Endothelial cell of umbilical vein (primary cell): ENCODE measurements at regions not wholly inside any gene's neighbourhood (a gene's known extent, or its start where the extent isn't known, plus 50 kb on each side); places are given as distances from the start of the nearest gene placed in this dataset.

Experiments
- BruUV-seq: library from RNA; stranded (reverse); fragments of 400-500 nt; replicated peaks from 2 replicates; lab custom pipeline; 2021; lab: Mats Ljungman, UMichigan
- CTCF ChIA-PET: fragments of 300-600, 350-600 bp; sonication (Branson Sonifier 250); formaldehyde crosslinking; loops from one replicate; lab custom pipeline; 2021; ENCODE audit warnings: antibody characterized with exemption, inconsistent platforms; lab: Charles Lee
- POLR2A ChIA-PET: fragments of 300-600, 350-600 bp; sonication (Branson Sonifier 250); formaldehyde crosslinking; loops from one replicate; lab custom pipeline; 2021; ENCODE audit warnings: antibody characterized with exemption, inconsistent platforms; lab: Charles Lee
- DNase-seq: peaks from one replicate; pipeline ENCODE4 v3.0.0-alpha.2; 2011; ENCODE audit warnings: low read depth, low spot score
- FAIRE-seq: peaks from 2 replicates; lab custom pipeline; 2011; peaks lifted over from hg19 to GRCh38; lab: Jason Lieb, UNC
- H2AFZ ChIP-seq: 2 replicates; pipeline ENCODE4 v1.6.0; 2012; ENCODE audit warnings: low read depth, low read length, control low read depth, inconsistent platforms
- H3K27ac ChIP-seq: 2 replicates; pipeline ENCODE4 v1.5.1; 2011; ENCODE audit warnings: low read depth, mild to moderate bottlenecking, control low read depth, low read length, moderate library complexity; ENCODE audit not compliant: insufficient read depth
- H3K27me3 ChIP-seq, 2 experiments: 2 replicates each; pipeline versions ENCODE4 v1.6.0 to v1.6.1; 2011; ENCODE audit warnings: low read length in 2 of 2, mixed read lengths in 1 of 2; ENCODE audit not compliant: control insufficient read depth in 2 of 2, insufficient read depth in 2 of 2
- H3K36me3 ChIP-seq, 2 experiments: 2 replicates in 1 of 2; 3 replicates in 1 of 2; pipeline ENCODE4 v1.5.1; 2011; ENCODE audit warnings: low read length in 2 of 2, mild to moderate bottlenecking in 1 of 2, moderate library complexity in 1 of 2; ENCODE audit not compliant: control insufficient read depth in 2 of 2, insufficient read depth in 2 of 2; ENCODE audit errors: extremely low read depth in 1 of 2
- H3K4me1 ChIP-seq: 3 replicates; pipeline ENCODE4 v1.5.1; 2011; ENCODE audit warnings: mild to moderate bottlenecking, low read length; ENCODE audit not compliant: control insufficient read depth, insufficient read depth; ENCODE audit errors: extremely low read depth
- H3K4me2 ChIP-seq: 2 replicates; pipeline ENCODE4 v1.6.1; 2011; ENCODE audit warnings: low read length, control low read depth, mixed read lengths; ENCODE audit not compliant: insufficient read depth
- H3K4me3 ChIP-seq, 3 experiments: fragments of 200-600 bp in 1 of 3; sonication (generic), shearing (Covaris generic) in 1 of 3; replicated peaks in 1 of 3; 2 replicates each; pipeline ENCODE4 v1.5.1; 2011 to 2016; ENCODE audit warnings: control low read depth in 3 of 3, low read length in 3 of 3, mild to moderate bottlenecking in 2 of 3, inconsistent platforms in 1 of 3, low read depth in 1 of 3, moderate library complexity in 1 of 3; ENCODE audit not compliant: insufficient read depth in 1 of 3
- H3K79me2 ChIP-seq: 2 replicates; pipeline ENCODE4 v1.6.0; 2012; ENCODE audit warnings: low read length, inconsistent platforms; ENCODE audit not compliant: control insufficient read depth, insufficient read depth
- H3K9ac ChIP-seq: replicated peaks from 2 replicates; pipeline ENCODE3; 2011; ENCODE audit warnings: low read length, control low read depth; ENCODE audit not compliant: insufficient read depth; ENCODE audit errors: extremely low read depth
- H3K9me1 ChIP-seq: replicated peaks from 3 replicates; pipeline ENCODE4 v1.6.0; 2011; ENCODE audit warnings: mild to moderate bottlenecking, low read length; ENCODE audit not compliant: control insufficient read depth, insufficient read depth; ENCODE audit errors: extremely low read depth
- H3K9me3 ChIP-seq: replicated peaks from 2 replicates; pipeline ENCODE4 v1.5.1; 2012; ENCODE audit warnings: low read length, inconsistent platforms; ENCODE audit not compliant: control insufficient read depth, insufficient read depth
- H4K20me1 ChIP-seq: replicated peaks from 2 replicates; pipeline ENCODE3; 2011; ENCODE audit warnings: mild to moderate bottlenecking, low read length; ENCODE audit not compliant: control insufficient read depth, insufficient read depth; ENCODE audit errors: extremely low read depth
- CTCF ChIP-seq, 2 donors: IDR thresholded peaks; 1 replicate in 1 of 2; 2 replicates in 1 of 2; pipeline ENCODE4 v1.5.1; 2011; ENCODE audit warnings: low read length in 2 of 2, mild to moderate bottlenecking in 2 of 2, moderate library complexity in 2 of 2, control low read depth in 1 of 2, inconsistent platforms in 1 of 2, low read depth in 1 of 2; ENCODE audit not compliant: insufficient read depth in 1 of 2; ENCODE audit errors: extremely low read depth in 1 of 2
- EZH2 ChIP-seq: IDR thresholded peaks from 2 replicates; pipeline ENCODE4 v1.6.1; 2012; ENCODE audit warnings: borderline replicate concordance, low read depth, mild to moderate bottlenecking, moderate library complexity, low read length, inconsistent platforms; ENCODE audit not compliant: severe bottlenecking
- FOS ChIP-seq: IDR thresholded peaks from 2 replicates; pipeline ENCODE4 v1.6.1; 2011; ENCODE audit warnings: mild to moderate bottlenecking, low read length, moderate library complexity, borderline replicate concordance; ENCODE audit not compliant: insufficient read depth
- MAX ChIP-seq: IDR thresholded peaks from 2 replicates; pipeline ENCODE4 v1.6.1; 2011; ENCODE audit not compliant: insufficient read depth, insufficient read length
- POLR2A ChIP-seq: IDR thresholded peaks from 2 replicates; pipeline ENCODE4 v1.6.1; 2012; ENCODE audit warnings: low read depth, mild to moderate bottlenecking, control low read depth, low read length
- POLR2AphosphoS5 ChIP-seq: IDR thresholded peaks from 2 replicates; pipeline ENCODE4 v1.6.1; 2012; ENCODE audit warnings: low read depth, mild to moderate bottlenecking, control low read depth, low read length, moderate library complexity; ENCODE audit not compliant: insufficient read depth
- dilution Hi-C: fragments of 300-500 bp; cut with MboI; formaldehyde crosslinking; loops from one replicate; pipeline ENCODE4 v1.15.0; 2019; ENCODE audit warnings: low sequenced_read_pairs; ENCODE audit not compliant: extremely low pct_ligation_motif_present
- intact Hi-C: fragments of 100-400 bp; cut with micrococcal nuclease; formaldehyde crosslinking; loops from one replicate; pipeline ENCODE4 v1.10.0; 2022

GRCh38 chrY:15926499-15926898 is 1402.2 kb downstream of the NLGN4Y start:
- intact Hi-C loops, result no loop called here
- POLR2A ChIA-PET, result no interaction called here
- FAIRE-seq, result no peak

GRCh38 chrY:15938791-15939190 is 1414.5 kb downstream of the NLGN4Y start:
- Histone ChIP-seq H2AFZ (no peak overlapping the region), H4K20me1 (no peaks in the 10 kb centered on the region), H3K9me1 (no peaks in the 10 kb centered on the region), H3K4me2 (no peak overlapping the region), H3K9me3 (no peaks in the 10 kb centered on the region), H3K27me3 (no peaks in the 10 kb centered on the region), H3K36me3 (no peaks in the 10 kb centered on the region), H3K4me1 (no peaks in the 10 kb centered on the region), H3K27ac (no peak overlapping the region), H3K79me2 (no peaks in the 10 kb centered on the region), H3K4me3 (no peak overlapping the region), H3K9ac (no peak overlapping the region)
- DNase-seq (no peak), FAIRE-seq (no peak)
- dilution Hi-C loops (no loop called here), intact Hi-C loops (no loop called here)
- ChIA-PET POLR2A (no interaction called here), CTCF (no interaction called here)
- BruUV-seq, result no TSS peak
- TF ChIP-seq FOS, result no peak
- no peak for TF ChIP-seq POLR2AphosphoS5
- TF ChIP-seq POLR2A, result no peak
- no peak for TF ChIP-seq CTCF (IDR thresholded peaks at IDR 0.05; ENCODE audit: extremely low read depth in 1 of 2, insufficient read depth in 1 of 2, low read depth in 1 of 2, low read length in 2 of 2)
- TF ChIP-seq MAX, result no peak

More at GRCh38 chrY:15926499-15926898, 1402.2 kb downstream of the NLGN4Y start:
- no peaks in the 10 kb centered on the region for H3K79me2 ChIP-seq
- CTCF ChIA-PET, result no interaction called here
- H3K9me1 ChIP-seq, result no peaks in the 10 kb centered on the region
- no peak overlapping the region for H3K9ac ChIP-seq
- H3K4me3 ChIP-seq, result no peak overlapping the region
- no peak overlapping the region for H3K27ac ChIP-seq
- H3K9me3 ChIP-seq, result no peaks in the 10 kb centered on the region
- no peak overlapping the region for H3K4me2 ChIP-seq
- BruUV-seq, result no TSS peak
- H2AFZ ChIP-seq, result no peak overlapping the region
- no peaks in the 10 kb centered on the region for H4K20me1 ChIP-seq
- no peaks in the 10 kb centered on the region for H3K27me3 ChIP-seq
- H3K4me1 ChIP-seq, result no peaks in the 10 kb centered on the region
- no peak for TF ChIP-seq MAX
- no peak for TF ChIP-seq EZH2
- DNase-seq, result no peak
- dilution Hi-C loops, result no loop called here
- H3K36me3 ChIP-seq, result no peaks in the 10 kb centered on the region
